ENCODE measurements at regions not wholly inside any gene's neighbourhood (a gene's known extent, or its start where the extent isn't known, plus 50 kb on each side); places are given as distances from the start of the nearest gene placed in this dataset.
"Not testable (repeated sequence)": the region's sequence is repeated elsewhere in the genome, so short reads cannot be mapped to it uniquely, and the experiment has no call there.

DNA sequence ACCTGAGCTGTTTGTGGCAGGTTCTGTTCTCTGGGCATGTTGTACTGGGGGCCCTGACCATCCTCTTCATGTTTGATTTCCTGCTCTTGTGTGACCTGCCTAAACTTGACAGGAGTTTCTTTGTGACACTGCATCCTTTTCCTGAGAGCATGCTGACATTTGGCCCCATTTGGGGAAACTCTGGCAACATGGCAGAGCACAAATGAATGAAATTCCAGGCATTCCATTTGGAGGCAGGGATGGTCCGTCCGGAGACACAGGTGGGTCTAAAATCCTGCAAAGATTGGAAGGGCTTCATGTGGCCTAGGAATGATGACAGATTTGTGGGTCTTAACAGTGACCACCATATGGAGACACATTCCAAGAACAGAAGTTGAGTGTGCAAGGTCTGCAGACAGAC is 184.0 kb downstream of the FCRL5 start:
- DNase-seq (ENCODE audit: low read depth) = no peak

DNA sequence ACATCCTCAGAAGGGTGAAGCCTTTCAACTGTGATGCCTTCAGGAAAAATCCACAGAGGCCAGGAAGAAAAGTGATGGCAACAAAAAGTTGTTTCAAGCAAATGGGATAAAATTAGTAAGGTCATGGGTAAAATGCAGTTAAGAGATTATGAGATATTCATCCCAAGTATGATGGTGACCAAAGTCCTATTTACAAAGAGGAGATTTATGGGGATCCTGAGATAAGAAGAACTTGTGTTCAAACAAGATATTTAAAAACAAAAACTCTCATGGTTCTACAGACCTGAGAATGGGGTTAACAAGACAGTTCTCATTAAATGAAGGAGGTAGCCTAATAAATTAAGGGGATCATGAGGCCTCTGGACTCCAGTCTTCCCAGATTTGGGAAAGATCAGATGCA is 184.4 kb downstream of the FCRL5 start:
- DNase-seq (ENCODE audit: low read depth) = no peak

DNA sequence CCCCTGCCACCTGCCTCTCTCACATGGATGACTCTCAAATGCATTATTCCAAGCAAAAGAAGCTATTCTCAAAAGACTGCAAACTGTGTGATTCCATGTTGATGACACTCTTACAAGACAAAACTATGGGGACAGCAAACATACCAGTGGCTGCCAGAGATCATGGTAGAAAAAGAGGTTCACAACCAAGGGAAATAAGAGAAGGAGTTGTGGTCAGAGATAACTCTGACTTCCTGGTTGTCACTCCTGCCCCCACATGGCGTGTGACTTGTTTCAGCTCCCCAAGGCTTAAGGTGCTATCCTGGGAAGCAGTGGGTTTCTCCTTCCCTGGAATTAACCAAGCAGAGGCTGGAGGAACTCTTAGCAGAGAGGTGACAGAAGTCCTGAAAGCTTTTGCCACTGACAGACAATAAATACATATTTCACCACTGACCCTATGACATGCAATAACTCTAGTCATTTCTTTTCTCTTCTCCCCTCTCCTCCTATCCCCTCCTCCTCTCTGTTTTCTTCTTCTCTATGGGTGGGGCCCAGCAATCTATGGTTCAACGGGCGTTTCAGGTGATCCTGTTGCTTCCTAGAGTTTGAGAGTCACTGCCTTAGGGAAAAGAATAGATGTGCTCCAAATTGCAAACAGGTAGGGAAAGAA is 185.1 kb downstream of the FCRL5 start:
- no peak for DNase-seq (ENCODE audit: low read depth)

DNA sequence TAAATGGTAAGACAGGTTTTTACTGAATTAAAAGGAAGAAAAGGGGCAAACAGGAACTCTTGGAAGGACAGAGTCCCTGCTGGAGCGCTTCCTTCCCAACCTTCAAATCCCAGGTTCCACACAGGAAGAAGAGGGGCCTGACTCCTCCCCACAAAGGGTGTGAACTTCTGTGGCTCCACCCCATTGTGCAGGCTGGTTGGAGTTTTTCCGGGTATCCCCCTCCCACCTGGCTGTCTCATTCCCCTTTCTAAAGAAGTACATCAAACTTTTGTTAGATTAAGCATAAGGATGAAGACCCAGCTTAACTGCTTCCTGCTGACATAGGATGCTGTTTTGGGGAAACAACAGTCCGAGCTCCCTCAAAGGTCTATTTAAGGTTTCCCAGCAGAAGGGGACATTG is 187.7 kb downstream of the FCRL5 start:
- DNase-seq (ENCODE audit: low read depth) = no peak

DNA sequence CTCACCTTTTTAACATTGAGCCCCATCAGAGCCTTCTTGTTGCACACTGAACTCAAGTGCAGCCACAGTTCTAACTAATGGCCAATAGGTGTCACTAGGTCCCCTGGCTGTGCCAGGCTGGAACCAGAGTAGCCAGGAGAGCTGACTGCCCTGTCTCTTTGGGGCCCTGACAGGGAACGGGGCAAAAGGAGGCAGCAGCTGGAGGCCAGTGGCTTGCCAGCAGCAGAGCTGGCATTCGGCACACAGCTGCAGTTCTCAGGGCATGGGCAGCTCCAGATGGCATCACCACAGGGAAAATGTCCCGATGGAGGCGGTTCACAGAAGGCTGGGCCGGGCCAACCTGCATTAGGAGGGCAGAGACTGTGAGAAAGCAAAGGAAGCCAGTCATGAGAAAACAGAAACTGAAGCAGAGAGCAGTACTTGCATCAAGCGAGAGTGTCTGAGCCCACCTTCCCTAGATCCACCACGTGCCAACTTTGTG is 188.6 kb downstream of the FCRL5 start:
- DNase-seq (ENCODE audit: low read depth) = no peak

DNA sequence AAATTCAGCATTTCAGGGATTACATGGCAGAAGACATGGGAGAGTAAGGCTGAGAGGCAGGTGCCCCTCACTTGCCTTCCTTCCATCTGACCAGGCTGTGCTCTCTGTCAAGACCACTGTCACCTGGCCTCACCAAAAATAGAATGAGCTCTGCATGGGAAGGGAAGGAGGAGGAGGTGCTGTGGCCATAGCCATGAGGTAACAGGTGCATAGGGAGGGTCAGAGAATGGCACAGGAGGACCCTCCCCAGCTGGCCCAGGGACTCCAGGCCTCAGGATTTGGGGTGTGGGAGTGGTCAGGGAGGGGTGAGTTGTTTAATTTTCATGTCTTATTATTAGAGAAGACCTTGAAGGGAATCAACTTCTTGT is 192.3 kb downstream of the FCRL5 start:
- DNase-seq (ENCODE audit: low read depth) = no peak

DNA sequence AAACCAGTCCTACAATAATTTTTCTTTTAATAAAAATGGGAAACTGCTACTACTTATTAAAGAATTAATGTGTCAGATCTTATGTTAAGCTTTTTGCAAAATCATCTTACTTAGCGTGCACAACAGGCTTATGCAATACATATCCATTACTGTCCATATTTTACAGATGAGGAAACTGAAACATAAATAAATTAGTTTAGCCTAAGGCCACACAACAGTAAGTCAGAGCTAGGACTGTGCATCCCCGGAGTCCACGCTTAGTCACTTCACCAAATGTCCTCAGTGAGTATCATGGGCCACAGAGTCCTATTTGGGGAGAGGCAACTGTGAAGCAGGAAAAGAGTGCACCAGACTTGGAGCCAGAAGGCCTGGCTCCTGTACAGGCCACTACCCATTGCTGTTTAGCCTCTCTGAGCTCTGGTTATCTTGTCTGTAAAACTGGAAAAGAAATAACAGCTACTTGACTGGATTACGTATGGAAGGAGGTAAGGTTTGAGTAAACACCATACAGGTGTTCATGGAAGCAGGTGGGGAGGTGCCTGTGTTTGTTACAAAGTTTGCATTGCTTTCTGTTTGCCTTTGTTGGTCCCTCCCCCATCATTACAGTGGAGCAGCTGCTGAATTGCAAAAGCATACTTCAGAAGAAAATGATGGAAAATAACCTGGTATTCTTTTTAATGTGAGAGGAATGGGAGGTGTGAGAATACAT is 192.8 kb downstream of the FCRL5 start:
- DNase-seq (ENCODE audit: low read depth) = no peak

DNA sequence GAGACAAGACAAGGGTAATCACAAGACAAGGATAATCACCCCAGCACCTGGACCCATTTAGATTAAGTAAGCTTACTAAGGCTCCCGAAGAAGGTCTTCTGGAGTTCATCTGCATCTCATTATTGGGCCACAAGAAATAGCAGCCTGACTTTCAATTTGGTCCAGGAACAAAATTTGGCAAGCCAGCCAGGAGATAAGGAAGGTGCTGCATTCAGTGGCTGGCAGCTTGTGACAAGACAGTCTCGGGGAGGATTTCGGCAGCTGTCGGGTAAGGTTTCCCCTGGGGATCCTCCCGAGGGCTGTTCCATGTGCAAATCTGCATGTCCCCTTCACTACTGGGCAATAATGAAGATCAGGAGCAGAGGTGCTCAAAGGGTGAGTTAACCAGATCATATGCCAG is 195.2 kb downstream of the FCRL5 start:
- DNase-seq (ENCODE audit: low read depth) = no peak

DNA sequence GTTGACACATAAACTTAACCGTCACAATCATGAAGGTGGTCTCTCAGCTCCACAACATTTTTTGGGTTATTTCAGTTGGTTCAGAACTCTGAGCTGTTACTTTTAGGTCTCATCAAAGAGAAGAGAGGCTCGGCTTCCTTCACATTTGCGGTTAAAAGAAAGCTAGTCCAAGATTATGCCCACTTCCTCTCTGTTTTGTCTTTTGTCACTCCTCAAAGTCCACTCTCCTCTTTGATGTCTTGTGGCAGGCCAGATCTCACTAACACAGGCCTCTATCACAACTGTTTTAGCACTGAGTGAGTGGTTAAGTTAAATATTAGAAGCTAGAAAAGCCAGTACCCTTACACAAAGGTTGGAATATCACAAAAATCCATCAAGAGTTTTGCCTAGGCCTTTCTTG is 195.7 kb downstream of the FCRL5 start:
- no peak for DNase-seq (ENCODE audit: low read depth)

DNA sequence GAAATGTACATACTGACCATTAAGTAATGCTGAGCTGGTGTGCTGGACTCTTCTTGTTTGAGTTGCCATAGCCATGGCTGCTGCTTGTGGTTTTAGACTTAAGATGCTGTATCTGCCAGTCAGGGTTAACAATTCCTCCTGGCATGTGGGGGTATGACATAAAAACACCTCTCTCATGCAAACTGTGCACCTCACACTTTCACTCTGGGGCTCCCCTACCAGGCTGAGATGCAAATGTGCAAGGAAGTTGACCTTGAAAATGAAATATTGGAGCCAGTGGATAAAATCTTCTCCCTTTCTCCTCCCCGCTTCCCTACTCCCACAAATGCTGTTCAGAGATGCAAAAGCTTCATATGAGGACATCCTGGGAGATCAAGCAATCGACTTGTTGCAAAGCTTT is 198.8 kb downstream of the FCRL5 start:
- no peak for DNase-seq (ENCODE audit: low read depth)

DNA sequence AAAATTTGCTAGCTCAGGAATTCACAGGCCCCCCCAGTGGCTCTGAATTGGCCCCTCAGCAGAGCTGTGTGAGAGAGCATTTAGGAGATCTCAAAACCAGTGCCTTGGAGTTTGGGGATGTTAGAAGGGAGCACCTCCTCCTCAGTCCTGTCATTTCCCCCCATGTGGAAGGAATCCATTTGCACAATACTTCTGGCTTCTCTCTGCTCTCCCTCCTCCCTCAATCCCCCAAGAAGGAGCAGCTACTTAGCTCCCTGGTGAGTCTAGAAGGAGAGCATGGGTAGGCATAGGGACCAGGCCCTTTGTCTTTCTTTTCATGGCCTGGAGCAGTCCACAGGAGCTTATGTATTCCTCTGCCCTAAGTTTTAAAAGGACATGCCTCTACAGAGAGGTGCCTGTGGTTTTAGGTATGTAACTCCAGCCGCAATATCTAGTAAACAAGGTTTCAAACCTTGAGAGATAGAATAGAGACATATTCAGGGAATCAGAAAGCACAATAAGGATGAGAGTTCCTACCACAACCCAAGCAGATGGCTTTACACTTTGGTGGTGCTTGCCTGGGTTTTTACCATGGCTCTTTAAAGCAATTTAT is 199.4 kb downstream of the FCRL5 start:
- no peak for DNase-seq (ENCODE audit: low read depth)

DNA sequence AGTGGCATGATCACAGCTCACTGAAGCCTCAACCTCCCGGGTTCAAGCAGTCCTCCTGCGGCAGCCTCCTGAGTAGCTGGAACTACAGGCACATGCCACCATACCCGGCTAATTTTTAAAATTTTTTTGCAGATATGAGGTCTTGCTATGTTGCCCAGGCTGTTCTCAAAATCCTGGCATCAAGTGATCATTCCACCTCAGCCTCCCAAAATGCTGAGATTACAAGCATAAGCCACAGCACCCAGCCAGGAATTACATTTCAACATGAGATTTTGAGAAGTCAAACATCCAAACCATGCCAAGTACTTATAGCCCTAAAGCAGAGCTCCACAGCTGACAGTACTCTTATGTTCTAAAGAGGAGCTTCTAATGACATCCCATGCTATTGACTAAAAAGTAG is 200.1 kb downstream of the FCRL5 start:
- no peak for DNase-seq (ENCODE audit: low read depth)

DNA sequence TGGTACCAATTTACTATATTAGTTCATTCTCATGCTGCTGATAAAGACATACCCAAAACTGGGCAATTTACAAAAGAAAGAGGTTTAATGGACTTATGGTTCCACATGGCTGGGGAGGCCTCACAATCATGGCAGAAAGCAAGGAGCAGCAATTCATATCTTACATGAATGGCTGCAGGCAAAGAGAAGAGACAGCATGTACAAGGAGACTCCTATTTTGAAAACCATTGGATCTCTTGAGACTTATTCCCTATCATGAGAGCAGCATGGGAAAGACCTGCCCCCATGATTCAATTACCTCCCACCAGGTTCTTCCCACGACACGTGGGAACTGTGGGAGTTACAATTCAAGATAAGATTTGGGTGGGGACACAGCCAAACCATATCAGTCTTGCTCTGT is 200.5 kb downstream of the FCRL5 start:
- DNase-seq (ENCODE audit: low read depth) = not testable (repeated sequence)

DNA sequence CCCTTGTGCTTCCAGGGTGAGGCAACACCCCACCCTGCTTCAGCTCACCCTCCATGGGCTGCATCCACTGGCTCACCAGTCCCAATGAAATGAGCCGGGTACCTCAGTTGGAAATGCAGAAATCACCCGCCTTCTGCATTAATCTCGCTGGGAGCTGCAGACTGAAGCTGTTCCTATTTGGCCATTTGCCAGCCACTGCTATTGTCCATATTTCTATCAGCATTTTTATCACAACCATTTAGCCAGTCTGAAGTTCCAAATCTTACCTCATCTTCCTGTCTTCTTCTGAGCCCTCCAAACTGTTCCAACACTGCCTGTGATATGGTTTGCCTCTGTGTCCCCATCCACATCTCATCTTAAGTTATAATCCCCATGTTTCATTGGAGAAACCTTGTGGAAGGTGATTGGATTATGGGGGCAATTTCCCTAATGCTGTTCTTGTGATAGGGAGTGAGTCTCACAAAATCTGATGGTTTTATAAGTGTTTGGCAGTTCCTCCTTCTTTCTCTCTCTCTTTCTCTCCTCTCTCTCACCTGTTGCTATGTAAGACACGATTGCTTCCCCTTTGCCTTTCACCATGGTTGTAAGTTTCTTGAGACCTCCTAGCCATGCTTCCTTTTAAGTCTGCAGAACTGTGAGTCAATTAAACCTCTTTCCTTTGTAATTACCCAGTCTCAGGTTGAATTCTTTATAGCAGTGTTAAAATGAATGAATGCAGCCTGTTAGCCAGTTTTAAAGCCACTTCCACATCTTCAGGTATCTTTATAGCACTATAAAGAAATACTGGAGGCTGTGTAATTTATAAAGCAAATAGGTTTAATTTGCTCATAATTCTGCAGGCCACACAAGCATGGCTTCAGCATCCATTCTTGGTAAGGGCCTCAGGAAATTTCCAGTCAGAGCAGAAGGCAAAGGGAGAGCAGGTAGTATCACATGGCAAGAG is 203.5 kb downstream of the FCRL5 start:
- DNase-seq (ENCODE audit: low read depth) = no peak

DNA sequence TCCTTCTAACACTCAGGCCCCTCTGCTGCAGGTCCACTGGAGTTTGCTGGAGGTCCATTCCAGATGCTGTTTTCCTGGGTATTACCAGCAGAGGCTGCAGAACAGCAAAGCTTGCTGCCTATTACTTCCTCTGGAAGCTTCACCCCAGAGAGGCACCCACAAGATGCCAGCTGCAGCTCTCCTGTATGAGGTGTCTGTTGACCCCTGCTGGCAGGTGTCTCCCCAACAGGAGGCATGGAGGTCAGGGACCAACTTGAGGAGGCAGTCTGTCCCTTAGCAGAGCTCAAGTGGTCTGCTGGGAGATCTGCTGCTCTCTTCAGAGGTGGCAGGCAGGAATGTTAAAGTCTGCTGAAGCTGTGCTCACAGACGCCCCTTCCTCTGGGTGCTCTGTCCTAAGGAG is 204.8 kb downstream of the FCRL5 start:
- no peak for DNase-seq (ENCODE audit: low read depth)

DNA sequence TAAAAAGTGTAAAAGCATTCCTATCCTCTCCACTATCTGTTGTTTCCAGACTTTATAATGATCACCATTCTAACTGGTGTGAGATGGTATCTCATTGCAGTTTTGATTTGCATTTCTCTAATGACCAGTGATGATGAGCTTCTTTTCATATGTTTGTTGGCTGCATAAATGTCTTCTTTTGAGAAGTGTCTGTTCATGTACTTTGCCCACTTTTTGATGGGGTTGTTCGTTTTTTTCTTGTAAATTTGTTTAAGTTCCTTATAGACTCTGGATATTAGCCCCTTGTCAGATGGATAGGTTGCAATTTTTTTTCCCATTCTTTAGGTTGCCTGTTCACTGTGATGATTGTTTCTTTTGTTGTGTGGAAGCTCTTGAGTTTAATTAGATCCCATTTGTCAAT is 199.6 kb upstream of the ETV3 start:
- DNase-seq (ENCODE audit: low read depth) = not testable (repeated sequence)

DNA sequence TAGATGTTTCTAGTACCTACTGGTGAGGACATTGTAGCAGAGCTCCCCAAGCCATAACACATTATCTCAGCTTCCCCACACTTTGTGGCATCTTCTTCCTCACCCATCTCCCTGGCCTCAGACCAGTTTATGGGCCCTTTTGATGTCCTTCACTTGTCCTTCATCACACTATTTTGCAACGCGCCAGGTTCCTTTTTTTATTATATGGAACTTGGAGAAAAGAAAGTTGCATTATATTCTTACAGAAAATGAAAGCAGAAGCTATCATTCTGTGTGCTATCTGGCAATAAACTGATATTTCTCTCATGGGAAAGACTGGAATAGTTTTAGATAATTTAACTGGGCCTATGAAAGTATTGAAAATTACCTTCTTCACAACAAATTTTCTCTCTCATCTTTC is 196.9 kb upstream of the ETV3 start:
- DNase-seq (ENCODE audit: low read depth) = no peak

DNA sequence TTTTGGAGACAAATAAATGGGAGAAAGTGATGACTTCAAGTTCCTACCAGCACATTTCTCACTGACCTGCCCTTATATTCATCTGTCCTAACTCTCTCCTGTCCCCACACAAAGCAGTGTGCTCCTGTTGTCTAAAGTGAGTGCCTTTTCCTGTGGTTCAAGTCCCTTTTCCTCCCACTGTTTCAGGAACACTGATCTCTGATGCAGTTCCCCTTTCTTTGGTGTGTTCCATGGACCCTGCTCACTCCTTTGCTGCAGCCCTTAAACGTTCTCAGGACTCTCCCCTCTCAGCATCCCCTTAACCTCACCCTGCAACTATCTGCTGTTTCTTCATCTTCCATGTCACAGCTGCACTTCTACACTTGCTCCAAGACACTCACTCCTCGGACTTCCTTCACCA is 195.8 kb upstream of the ETV3 start:
- no peak for DNase-seq (ENCODE audit: low read depth)

DNA sequence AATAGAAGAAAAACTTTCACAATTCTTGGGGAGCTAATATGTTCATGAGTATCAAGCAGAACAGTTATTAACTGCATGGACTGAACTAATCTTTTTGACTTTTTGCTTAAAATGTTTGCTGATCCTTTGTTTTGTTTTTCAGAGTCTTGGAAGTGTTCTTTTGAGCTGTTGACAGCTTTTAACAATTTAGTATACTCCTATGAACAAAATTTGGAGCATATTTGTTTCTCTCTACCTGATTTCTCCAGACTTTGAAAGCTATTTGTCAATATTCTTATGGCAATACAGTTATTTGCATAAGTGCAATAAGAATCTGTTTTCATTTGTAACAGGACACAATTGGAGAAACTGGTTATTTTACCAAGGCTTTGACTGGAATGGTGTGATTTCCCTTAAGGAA is 192.0 kb upstream of the ETV3 start:
- DNase-seq (ENCODE audit: low read depth) = not testable (repeated sequence)

DNA sequence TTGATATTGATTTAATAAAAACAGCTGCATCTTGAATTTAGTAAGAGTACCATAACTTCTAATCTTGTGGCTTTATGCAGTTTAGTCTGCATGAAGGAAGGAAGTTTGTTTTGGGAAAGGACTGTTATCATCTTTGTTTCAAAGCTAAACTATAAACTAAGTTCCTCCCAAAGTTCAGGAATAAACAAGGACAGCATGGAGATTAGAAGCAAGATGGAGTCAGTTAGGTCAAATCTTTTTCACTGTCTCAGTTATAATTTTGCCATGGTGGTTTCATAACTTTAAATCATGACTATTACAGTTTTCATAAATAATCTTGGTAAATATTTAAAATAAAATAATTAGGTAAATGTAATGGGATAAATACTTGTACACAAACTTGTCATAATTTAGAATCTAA is 189.9 kb upstream of the ETV3 start:
- DNase-seq (ENCODE audit: low read depth) = not testable (repeated sequence)

DNA sequence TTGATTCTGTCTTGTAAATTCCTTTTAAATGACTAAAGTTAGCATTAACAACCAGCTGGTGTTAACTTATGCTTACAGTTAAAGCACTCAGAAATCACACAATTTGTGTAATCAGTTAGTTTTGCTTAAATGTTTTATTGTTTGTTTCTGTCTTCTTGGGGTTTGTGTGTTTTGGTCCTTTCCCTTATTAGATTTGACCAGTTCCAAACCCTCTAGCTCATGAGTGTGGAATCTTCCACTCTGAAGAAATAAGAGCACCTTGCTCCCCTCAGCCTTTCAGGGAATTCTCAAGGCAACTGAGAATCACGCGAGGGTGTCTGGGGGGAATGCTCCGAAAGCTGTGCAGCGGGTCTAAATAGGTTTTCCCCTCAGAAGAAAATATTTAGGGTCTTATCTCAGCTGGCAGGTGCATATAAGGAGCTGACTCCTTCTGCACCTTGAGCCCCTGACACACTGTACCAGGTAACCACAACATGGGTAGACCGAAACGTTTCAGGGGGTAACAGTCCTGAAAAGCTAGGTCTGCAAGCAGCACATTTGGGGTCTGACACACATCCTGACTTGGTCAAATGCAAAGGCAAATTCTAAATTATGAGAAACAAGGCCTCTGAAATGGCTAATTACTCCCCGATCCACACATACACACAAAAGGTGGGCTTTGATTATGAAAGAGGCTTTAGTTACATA is 188.1 kb upstream of the ETV3 start:
- DNase-seq (ENCODE audit: low read depth) = no peak

DNA sequence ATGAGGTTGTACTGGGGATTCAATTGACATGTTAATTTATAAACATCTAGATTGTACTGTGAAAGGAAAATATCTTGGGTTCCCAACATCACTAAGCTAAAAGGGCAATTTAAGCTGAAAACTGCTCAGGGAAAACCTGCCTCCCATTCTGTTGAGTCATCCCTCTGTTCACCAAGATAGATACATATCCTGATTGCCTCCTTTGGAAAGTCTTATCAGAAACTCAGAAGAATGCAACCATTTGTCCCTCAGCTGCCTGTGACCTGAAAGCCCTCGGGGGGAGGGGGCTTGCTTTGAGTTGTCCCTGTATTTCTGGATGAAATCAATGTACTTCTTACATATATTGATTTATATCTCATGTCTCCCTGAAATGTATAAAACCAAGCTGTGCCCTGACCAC is 187.0 kb upstream of the ETV3 start:
- DNase-seq (ENCODE audit: low read depth) = no peak

All from stimulated activated CD8-positive, alpha-beta memory T cell treated with anti-CD3 and anti-CD28 coated beads, Interleukin-4, amount 100 ng/mL, for 24 hours (primary cell).